CD14-positive monocyte (primary cell): ENCODE measurements at regions not wholly inside any gene's neighbourhood (a gene's known extent, or its start where the extent isn't known, plus 50 kb on each side); places are given as distances from the start of the nearest gene placed in this dataset.

Experiments
- DNase-seq, 3 donors: peaks; one replicate each; pipeline ENCODE4 v3.0.0-alpha.2; 2011 to 2022
- H2AFZ ChIP-seq: 2 replicates; pipeline ENCODE4 v1.6.0; 2012; ENCODE audit warnings: mild to moderate bottlenecking, low read depth, low read length, inconsistent platforms; ENCODE audit not compliant: insufficient read depth, poor library complexity, severe bottlenecking
- H3K27ac ChIP-seq, 2 donors: 1 replicate in 1 of 2; 2 replicates in 1 of 2; pipeline ENCODE4 v1.5.1; 2012 to 2013; ENCODE audit warnings: low read length in 2 of 2, control low read depth in 1 of 2, inconsistent platforms in 1 of 2, low read depth in 1 of 2, mild to moderate bottlenecking in 1 of 2
- H3K27me3 ChIP-seq, 2 donors: one replicate each; pipeline versions ENCODE4 v1.6.0 to v1.6.1; 2011 to 2013; ENCODE audit warnings: low read length in 2 of 2; ENCODE audit not compliant: control insufficient read depth in 2 of 2, insufficient read depth in 2 of 2
- H3K36me3 ChIP-seq, 2 donors: replicated peaks in 1 of 2; 1 replicate in 1 of 2; 2 replicates in 1 of 2; pipeline versions ENCODE4 v1.5.1 to v1.6.1; 2012 to 2013; ENCODE audit warnings: low read length in 2 of 2, control low read depth in 1 of 2, inconsistent platforms in 1 of 2, mild to moderate bottlenecking in 1 of 2; ENCODE audit not compliant: insufficient read depth in 2 of 2, control insufficient read depth in 1 of 2
- H3K4me1 ChIP-seq, 2 donors: 1 replicate in 1 of 2; 2 replicates in 1 of 2; pipeline versions ENCODE4 v1.5.1 to v1.6.1; 2012 to 2013; ENCODE audit warnings: low read length in 2 of 2, control low read depth in 1 of 2, inconsistent platforms in 1 of 2, mild to moderate bottlenecking in 1 of 2, moderate library complexity in 1 of 2; ENCODE audit not compliant: insufficient read depth in 2 of 2, control insufficient read depth in 1 of 2
- H3K4me2 ChIP-seq: replicated peaks from 2 replicates; pipeline ENCODE3; 2012; ENCODE audit warnings: low read length, moderate library complexity, mild to moderate bottlenecking; ENCODE audit not compliant: poor library complexity, severe bottlenecking; ENCODE audit errors: extremely low read depth
- H3K4me3 ChIP-seq, 3 experiments: fragments of 200-600 bp in 1 of 3; sonication (generic) in 1 of 3; replicated peaks in 1 of 3; 1 replicate in 2 of 3; 2 replicates in 1 of 3; pipeline ENCODE4 v1.5.1; 2011 to 2013; ENCODE audit warnings: low read length in 3 of 3, mild to moderate bottlenecking in 3 of 3, control low read depth in 2 of 3, low read depth in 2 of 3, inconsistent platforms in 1 of 3, moderate library complexity in 1 of 3
- H3K79me2 ChIP-seq: 2 replicates; pipeline ENCODE4 v1.6.0; 2012; ENCODE audit warnings: mild to moderate bottlenecking, control low read depth, inconsistent platforms, low read length, moderate library complexity; ENCODE audit not compliant: insufficient read depth
- H3K9ac ChIP-seq: 2 replicates; pipeline ENCODE4 v1.6.0; 2017; ENCODE audit warnings: low read length, mild to moderate bottlenecking; ENCODE audit not compliant: insufficient read depth, poor library complexity, severe bottlenecking
- H3K9me3 ChIP-seq, 2 donors: replicated peaks in 1 of 2; 1 replicate in 1 of 2; 2 replicates in 1 of 2; pipeline versions ENCODE4 v1.5.1 to v1.6.1; 2012 to 2013; ENCODE audit warnings: low read length in 2 of 2, control low read depth in 1 of 2; ENCODE audit not compliant: control insufficient read depth in 1 of 2, insufficient read depth in 1 of 2
- H4K20me1 ChIP-seq: 2 replicates; pipeline ENCODE4 v1.6.0; 2012; ENCODE audit warnings: mild to moderate bottlenecking, low read length, control low read depth, moderate library complexity; ENCODE audit not compliant: insufficient read depth
- H3K27ac Mint-ChIP-seq, 7 donors: one replicate each; pipeline ENCODE4 v1.8.0; 2020; ENCODE audit warnings: mild to moderate bottlenecking in 7 of 7, mixed read lengths in 7 of 7, moderate library complexity in 6 of 7, inconsistent platforms in 2 of 7
- H3K27me3 Mint-ChIP-seq, 3 donors: one replicate each; pipeline ENCODE4 v1.8.0; 2021 to 2022; ENCODE audit warnings: low read depth in 3 of 3, mild to moderate bottlenecking in 3 of 3, mixed read lengths in 3 of 3, moderate library complexity in 3 of 3, inconsistent platforms in 1 of 3
- H3K36me3 Mint-ChIP-seq, 2 donors: one replicate each; pipeline ENCODE4 v1.8.0; 2020; ENCODE audit warnings: mixed read lengths in 2 of 2, inconsistent platforms in 1 of 2, mild to moderate bottlenecking in 1 of 2
- H3K4me1 Mint-ChIP-seq: one replicate; pipeline ENCODE4 v1.8.0; 2020; ENCODE audit warnings: mild to moderate bottlenecking, mixed read lengths
- H3K4me3 Mint-ChIP-seq, 2 donors: one replicate each; pipeline ENCODE4 v1.8.0; 2020; ENCODE audit warnings: mild to moderate bottlenecking in 2 of 2, mixed read lengths in 2 of 2, moderate library complexity in 1 of 2
- H3K9me3 Mint-ChIP-seq, 7 donors: one replicate each; pipeline ENCODE4 v1.8.0; 2020 to 2022; ENCODE audit warnings: mixed read lengths in 7 of 7, mild to moderate bottlenecking in 6 of 7, moderate library complexity in 6 of 7, inconsistent platforms in 2 of 7
- WGBS: methylation state at CpG from one replicate; pipeline ENCODE4 v1.1.5; 2013; ENCODE audit warnings: missing lambda C conversion rate; ENCODE audit not compliant: insufficient coverage; 5-methylcytosine and 5-hydroxymethylcytosine counted together
- intact Hi-C, 2 donors: fragments of 100-400 bp; cut with micrococcal nuclease; formaldehyde crosslinking; loops; one replicate each; pipeline versions ENCODE4 v1.15.0 to v1.15.1; 2023
- TF ChIP-seq, protein P1 (sequence below): fragments of 200-600 bp; IDR thresholded peaks from one replicate; pipeline ENCODE4 v1.8.0; 2022; ENCODE audit warnings: antibody characterized with exemption, mild to moderate bottlenecking

DNA sequence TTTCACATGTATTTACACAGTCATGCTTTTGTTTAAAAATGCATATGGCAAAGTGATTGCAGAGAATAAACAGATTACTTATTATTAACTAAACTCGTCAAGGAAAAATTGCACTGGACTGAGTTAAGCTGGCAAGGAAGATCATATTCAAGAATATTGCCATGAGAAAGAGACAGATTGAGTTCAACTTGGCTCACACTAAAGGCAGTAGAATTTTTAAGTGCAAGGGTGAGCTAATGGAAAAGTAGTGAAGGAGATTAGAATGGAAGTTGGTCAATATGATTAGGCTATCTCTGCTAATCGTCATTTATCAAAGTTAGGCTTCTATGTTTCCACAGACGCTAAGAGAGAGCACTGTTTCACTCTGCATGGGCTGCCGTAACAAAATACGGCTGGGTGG is 557.6 kb downstream of the PRR16 start:
- no peaks in the 10 kb centered on the region for H3K4me1 Mint-ChIP-seq
- no peak overlapping the region for H3K4me3 Mint-ChIP-seq
- Histone ChIP-seq H4K20me1 (no peaks in the 10 kb centered on the region), H3K79me2 (no peaks in the 10 kb centered on the region), H2AFZ (no peak overlapping the region), H3K4me1 (no peaks in the 10 kb centered on the region), H3K9ac (no peak overlapping the region), H3K27ac (no peak overlapping the region), H3K27me3 (no peaks in the 10 kb centered on the region), H3K4me3 (no peak overlapping the region), H3K9me3 (peaks cover 0 to 4% of the 10 kb centered on the region in 2 donors), H3K4me2 (no peak overlapping the region), H3K36me3 (no peaks in the 10 kb centered on the region)
- DNase-seq = no peak
- peaks cover 0 to 4% (median 2%) of the 10 kb centered on the region in 7 donors for H3K9me3 Mint-ChIP-seq
- 93% methylated on average over 4 of the region's 5 CpGs for WGBS
- H3K27ac Mint-ChIP-seq = no peak overlapping the region
- TF ChIP-seq, protein P1, sequence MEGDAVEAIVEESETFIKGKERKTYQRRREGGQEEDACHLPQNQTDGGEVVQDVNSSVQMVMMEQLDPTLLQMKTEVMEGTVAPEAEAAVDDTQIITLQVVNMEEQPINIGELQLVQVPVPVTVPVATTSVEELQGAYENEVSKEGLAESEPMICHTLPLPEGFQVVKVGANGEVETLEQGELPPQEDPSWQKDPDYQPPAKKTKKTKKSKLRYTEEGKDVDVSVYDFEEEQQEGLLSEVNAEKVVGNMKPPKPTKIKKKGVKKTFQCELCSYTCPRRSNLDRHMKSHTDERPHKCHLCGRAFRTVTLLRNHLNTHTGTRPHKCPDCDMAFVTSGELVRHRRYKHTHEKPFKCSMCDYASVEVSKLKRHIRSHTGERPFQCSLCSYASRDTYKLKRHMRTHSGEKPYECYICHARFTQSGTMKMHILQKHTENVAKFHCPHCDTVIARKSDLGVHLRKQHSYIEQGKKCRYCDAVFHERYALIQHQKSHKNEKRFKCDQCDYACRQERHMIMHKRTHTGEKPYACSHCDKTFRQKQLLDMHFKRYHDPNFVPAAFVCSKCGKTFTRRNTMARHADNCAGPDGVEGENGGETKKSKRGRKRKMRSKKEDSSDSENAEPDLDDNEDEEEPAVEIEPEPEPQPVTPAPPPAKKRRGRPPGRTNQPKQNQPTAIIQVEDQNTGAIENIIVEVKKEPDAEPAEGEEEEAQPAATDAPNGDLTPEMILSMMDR = no peak
- H3K36me3 Mint-ChIP-seq = no peaks in the 10 kb centered on the region
- intact Hi-C loops = no loop called here
- peaks cover 0 to 1% (median 0%) of the 10 kb centered on the region in 3 donors for H3K27me3 Mint-ChIP-seq

DNA sequence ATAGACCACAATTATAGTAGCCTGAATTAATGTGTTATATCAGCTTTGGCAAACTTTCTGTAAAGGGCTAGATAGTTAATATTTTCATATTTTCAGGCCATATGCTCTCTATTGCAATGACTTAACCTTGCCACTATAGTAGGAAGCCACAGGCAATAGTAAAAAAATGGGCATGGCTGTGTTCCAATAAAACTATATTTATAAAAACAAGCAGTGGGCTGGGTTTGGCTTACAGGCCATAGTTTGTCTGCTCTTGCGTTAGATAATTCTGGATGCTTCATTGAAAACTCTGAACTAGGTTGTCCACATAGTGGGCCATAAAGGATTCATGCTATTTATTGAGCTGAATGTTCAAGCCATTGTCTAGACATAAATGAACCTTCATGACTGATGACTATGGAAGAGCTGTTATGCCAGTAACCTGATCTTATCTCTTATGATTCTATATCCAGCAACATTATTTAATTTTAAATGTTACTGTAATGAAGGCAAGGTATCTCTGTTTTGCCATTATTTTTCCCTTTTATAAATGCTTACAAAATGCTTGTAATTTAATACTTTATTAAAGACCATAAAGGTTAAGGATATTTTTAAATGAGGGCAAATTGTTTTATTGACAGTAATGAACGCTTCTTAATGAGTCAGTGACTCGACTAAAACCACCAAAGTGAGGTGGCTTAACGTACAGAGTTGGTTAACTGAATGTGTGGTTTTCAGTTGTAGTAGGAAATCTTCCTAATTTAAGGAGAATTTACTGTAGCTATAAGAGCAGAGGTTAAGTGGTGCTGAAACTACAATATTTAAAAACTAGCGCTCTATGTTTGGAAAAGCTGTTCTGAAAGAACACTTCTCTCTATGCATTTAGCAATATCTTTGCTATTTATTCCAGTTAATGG is 560.6 kb downstream of the PRR16 start:
- Histone ChIP-seq H3K9me3 (no peaks in the 10 kb centered on the region), H3K27ac (no peak overlapping the region), H2AFZ (no peak overlapping the region), H4K20me1 (no peaks in the 10 kb centered on the region), H3K4me2 (no peak overlapping the region), H3K79me2 (no peaks in the 10 kb centered on the region), H3K9ac (no peak overlapping the region), H3K27me3 (no peaks in the 10 kb centered on the region), H3K4me3 (no peak overlapping the region), H3K4me1 (no peaks in the 10 kb centered on the region), H3K36me3 (no peaks in the 10 kb centered on the region)
- H3K4me1 Mint-ChIP-seq = no peaks in the 10 kb centered on the region
- peaks cover 0 to under 1% (median 0%) of the 10 kb centered on the region in 3 donors for H3K27me3 Mint-ChIP-seq
- H3K4me3 Mint-ChIP-seq = no peak overlapping the region
- peaks cover 0 to 2% (median under 1%) of the 10 kb centered on the region in 7 donors for H3K9me3 Mint-ChIP-seq
- TF ChIP-seq, protein P1 = no peak
- intact Hi-C loops = no loop called here
- H3K27ac Mint-ChIP-seq = no peak overlapping the region
- 93% methylated on average over 4 of the region's 5 CpGs for whole genome bisulfite sequencing
- no peaks in the 10 kb centered on the region for H3K36me3 Mint-ChIP-seq
- no peak for DNase-seq
